ENCODE measurements at regions not wholly inside any gene's neighbourhood (a gene's known extent, or its start where the extent isn't known, plus 50 kb on each side); places are given as distances from the start of the nearest gene placed in this dataset.

- H3K79me2 ChIP-seq (ENCODE audit: control insufficient read depth, insufficient read depth, low read length) = no peaks in the 10 kb centered on the region
- no peaks in the 10 kb centered on the region for H3K36me3 ChIP-seq (ENCODE audit: control insufficient read depth, insufficient read depth, low read length)
- CTCF ChIA-PET (ENCODE audit: low intra/inter-chr PET ratio) = no interaction called here
- POLR2A ChIA-PET = no interaction called here
- ATAC-seq = no peak
- no peak overlapping the region for H3K9ac ChIP-seq (ENCODE audit: insufficient read depth in 1 of 2, low read depth in 2 of 2, low read length in 2 of 2)
- no peaks in the 10 kb centered on the region for H3K9me3 ChIP-seq (replicated peaks; ENCODE audit: control insufficient read depth, insufficient read depth, low read depth, low read length)
- no peaks in the 10 kb centered on the region for H4K20me1 ChIP-seq (replicated peaks; ENCODE audit: control insufficient read depth, insufficient read depth, low read length)
- H3K27ac ChIP-seq (ENCODE audit: extremely low read depth, low read depth, low read length) = no peak overlapping the region
- FAIRE-seq = no peak
- no peak for TF ChIP-seq TRIM24 (IDR thresholded peaks at IDR 0.05)
- no peak for TF ChIP-seq FOXP1 (CRISPR knock-in tag; IDR thresholded peaks at IDR 0.05)
- no peak for TF ChIP-seq HNRNPK (IDR thresholded peaks at IDR 0.05; ENCODE audit: low read depth, low read length, poor library complexity, severe bottlenecking)
- BruUV-seq (replicated peaks) = no TSS peak
- intact Hi-C loops (cut with micrococcal nuclease) (no loop called here), in situ Hi-C loops (cut with MboI) (no loop called here)
- DNase-seq (ENCODE audit: extremely low read depth in 1 of 4, low spot score in 3 of 4) = no peak
- H3K4me2 ChIP-seq (ENCODE audit: insufficient read depth, low read length) = no peak overlapping the region
- no peak overlapping the region for H2AFZ ChIP-seq (ENCODE audit: low read depth, low read length)
- H3K27me3 ChIP-seq (ENCODE audit: control insufficient read depth in 2 of 2, insufficient read depth in 2 of 2, low read length in 2 of 2) = no peaks in the 10 kb centered on the region
- H3K4me1 ChIP-seq (replicated peaks in 1 of 2; ENCODE audit: control insufficient read depth in 2 of 2, insufficient read depth in 2 of 2, low read length in 2 of 2) = no peaks in the 10 kb centered on the region
- no peaks in the 10 kb centered on the region for H3K9me1 ChIP-seq (ENCODE audit: control insufficient read depth, insufficient read depth, low read length)
- no peak overlapping the region for H3K4me3 ChIP-seq
- 0% methylated on average over 4 of the region's 7 CpGs for WGBS (ENCODE audit: insufficient coverage, low coverage, missing lambda C conversion rate)
Measured at GRCh38 chr2:236922061-236922460, 163.6 kb upstream of the COPS8 start.

- Histone ChIP-seq H3K9me3 (replicated peaks; ENCODE audit: control insufficient read depth, insufficient read depth, low read depth, low read length) (no peaks in the 10 kb centered on the region), H2AFZ (ENCODE audit: low read depth, low read length) (no peak overlapping the region), H3K79me2 (ENCODE audit: control insufficient read depth, insufficient read depth, low read length) (no peaks in the 10 kb centered on the region), H3K27me3 (ENCODE audit: control insufficient read depth in 2 of 2, insufficient read depth in 2 of 2, low read length in 2 of 2) (no peaks in the 10 kb centered on the region), H3K27ac (ENCODE audit: extremely low read depth, low read depth, low read length) (no peak overlapping the region), H4K20me1 (replicated peaks; ENCODE audit: control insufficient read depth, insufficient read depth, low read length) (no peaks in the 10 kb centered on the region), H3K9me1 (ENCODE audit: control insufficient read depth, insufficient read depth, low read length) (no peaks in the 10 kb centered on the region), H3K4me2 (ENCODE audit: insufficient read depth, low read length) (no peak overlapping the region), H3K4me1 (replicated peaks in 1 of 2; ENCODE audit: control insufficient read depth in 2 of 2, insufficient read depth in 2 of 2, low read length in 2 of 2) (no peaks in the 10 kb centered on the region), H3K4me3 (no peak overlapping the region), H3K36me3 (ENCODE audit: control insufficient read depth, insufficient read depth, low read length) (no peaks in the 10 kb centered on the region), H3K9ac (ENCODE audit: insufficient read depth in 1 of 2, low read depth in 2 of 2, low read length in 2 of 2) (no peak overlapping the region)
- DNase-seq (ENCODE audit: extremely low read depth in 1 of 4, low spot score in 3 of 4) (no peak), FAIRE-seq (no peak), ATAC-seq (no peak)
- BruUV-seq (replicated peaks) = no TSS peak
- ChIA-PET CTCF (ENCODE audit: low intra/inter-chr PET ratio) (no interaction called here), POLR2A (no interaction called here)
- in situ Hi-C loops (cut with MboI) = no loop called here
- intact Hi-C loops (cut with micrococcal nuclease) = no loop called here
- WGBS (ENCODE audit: insufficient coverage, low coverage, missing lambda C conversion rate) = 0% methylated on average over 8 of the region's 8 CpGs
- TF ChIP-seq GABPB1 (CRISPR knock-in tag; IDR thresholded peaks at IDR 0.05) (no peak), ZNF717 (CRISPR knock-in tag; IDR thresholded peaks at IDR 0.05) (no peak), LEF1 (IDR thresholded peaks at IDR 0.05) (no peak), ARNT (IDR thresholded peaks at IDR 0.05) (no peak), HMGXB4 (CRISPR knock-in tag; IDR thresholded peaks at IDR 0.05) (no peak), RFX7 (CRISPR knock-in tag; IDR thresholded peaks at IDR 0.05) (no peak), SRSF3 (IDR thresholded peaks at IDR 0.05; ENCODE audit: insufficient read depth, low read length) (no peak), IFI16 (CRISPR knock-in tag; IDR thresholded peaks at IDR 0.05) (no peak), HSF4 (CRISPR knock-in tag; IDR thresholded peaks at IDR 0.05; ENCODE audit: borderline replicate concordance) (no peak), UBTF (IDR thresholded peaks at IDR 0.05; ENCODE audit: borderline replicate concordance in 1 of 2, low read depth in 2 of 2, low read length in 2 of 2) (no peak), YBX1 (IDR thresholded peaks at IDR 0.05) (no peak), ZNF707 (CRISPR knock-in tag; conservative IDR thresholded peaks at IDR 0.05) (no peak)
Measured at GRCh38 chr2:236928380-236929037, 157.2 kb upstream of the COPS8 start.

Data from K562 (cell line).